OCI-LY1 (cell line): ENCODE measurements at regions not wholly inside any gene's neighbourhood (a gene's known extent, or its start where the extent isn't known, plus 50 kb on each side); places are given as distances from the start of the nearest gene placed in this dataset.

Source experiments
- EZH2 ChIP-seq: fragments of 200-600 bp; sonication (generic), shearing (Covaris generic); IDR thresholded peaks from 2 replicates; pipeline ENCODE4 v1.8.0; 2017; ENCODE audit warnings: borderline replicate concordance, mixed run types, mild to moderate bottlenecking, antibody characterized with exemption, low read length, moderate library complexity, mixed read lengths
- TF ChIP-seq, protein P1 (sequence below): fragments of 200-600 bp; sonication (generic), shearing (Covaris generic); IDR thresholded peaks from 2 replicates; pipeline ENCODE4 v1.5.1; 2017; ENCODE audit warnings: mild to moderate bottlenecking, antibody characterized with exemption, low read length, moderate library complexity, mixed read lengths

GRCh38 chrX:53794181-53794580 lies 107.7 kb upstream of the HUWE1 start:
- TF ChIP-seq, protein P1, sequence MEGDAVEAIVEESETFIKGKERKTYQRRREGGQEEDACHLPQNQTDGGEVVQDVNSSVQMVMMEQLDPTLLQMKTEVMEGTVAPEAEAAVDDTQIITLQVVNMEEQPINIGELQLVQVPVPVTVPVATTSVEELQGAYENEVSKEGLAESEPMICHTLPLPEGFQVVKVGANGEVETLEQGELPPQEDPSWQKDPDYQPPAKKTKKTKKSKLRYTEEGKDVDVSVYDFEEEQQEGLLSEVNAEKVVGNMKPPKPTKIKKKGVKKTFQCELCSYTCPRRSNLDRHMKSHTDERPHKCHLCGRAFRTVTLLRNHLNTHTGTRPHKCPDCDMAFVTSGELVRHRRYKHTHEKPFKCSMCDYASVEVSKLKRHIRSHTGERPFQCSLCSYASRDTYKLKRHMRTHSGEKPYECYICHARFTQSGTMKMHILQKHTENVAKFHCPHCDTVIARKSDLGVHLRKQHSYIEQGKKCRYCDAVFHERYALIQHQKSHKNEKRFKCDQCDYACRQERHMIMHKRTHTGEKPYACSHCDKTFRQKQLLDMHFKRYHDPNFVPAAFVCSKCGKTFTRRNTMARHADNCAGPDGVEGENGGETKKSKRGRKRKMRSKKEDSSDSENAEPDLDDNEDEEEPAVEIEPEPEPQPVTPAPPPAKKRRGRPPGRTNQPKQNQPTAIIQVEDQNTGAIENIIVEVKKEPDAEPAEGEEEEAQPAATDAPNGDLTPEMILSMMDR: no peak
- TF ChIP-seq EZH2: no peak
